GM19025 (cell line): ENCODE measurements at regions not wholly inside any gene's neighbourhood (a gene's known extent, or its start where the extent isn't known, plus 50 kb on each side); places are given as distances from the start of the nearest gene placed in this dataset.

Experiments
- ATAC-seq: cut with Tn5 transposase; IDR thresholded peaks from one replicate; pipeline ENCODE4 v1.9.1; 2021; ENCODE audit warnings: mild to moderate bottlenecking, low read depth, moderate library complexity; ENCODE audit not compliant: unreplicated experiment

DNA sequence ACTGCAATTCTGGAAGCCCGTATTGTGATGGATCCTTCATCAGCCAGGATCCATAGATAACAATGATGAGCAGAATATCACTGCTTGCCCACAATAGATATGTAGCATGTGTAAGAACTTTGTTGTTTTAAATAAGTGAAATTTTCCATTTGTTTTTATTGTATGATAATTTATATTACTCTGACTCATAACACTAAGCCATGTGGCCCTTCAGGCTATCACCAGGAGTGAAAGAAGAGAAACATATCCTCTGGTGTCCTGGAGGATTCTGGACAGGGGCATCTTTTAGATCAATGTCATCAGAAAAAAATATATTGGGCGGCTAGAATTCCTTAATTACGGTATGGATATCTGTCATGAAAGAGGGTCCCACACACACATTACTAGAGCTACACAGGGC, 167.5 kb downstream of the SLC6A15 start:
- ATAC-seq = no peak

DNA sequence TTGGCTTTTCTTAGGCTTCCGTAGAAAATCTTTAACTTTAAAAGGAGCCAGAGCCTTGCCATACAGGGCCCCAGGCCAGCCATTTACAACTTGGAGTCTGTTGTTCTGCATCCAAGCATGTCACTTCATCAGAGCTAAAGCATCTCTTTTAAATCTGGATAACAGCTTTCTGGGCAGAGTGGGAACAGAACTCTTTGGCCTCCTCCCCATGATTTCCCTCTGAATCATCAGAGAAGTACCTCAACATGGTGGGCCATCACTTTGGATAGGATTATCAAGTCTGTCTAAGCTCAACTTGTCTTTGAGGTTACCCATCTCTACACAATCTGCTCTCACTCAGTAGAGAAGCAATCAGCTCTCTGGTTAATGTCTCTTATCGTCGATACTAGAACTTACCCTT, 170.9 kb downstream of the SLC6A15 start:
- ATAC-seq = no peak

DNA sequence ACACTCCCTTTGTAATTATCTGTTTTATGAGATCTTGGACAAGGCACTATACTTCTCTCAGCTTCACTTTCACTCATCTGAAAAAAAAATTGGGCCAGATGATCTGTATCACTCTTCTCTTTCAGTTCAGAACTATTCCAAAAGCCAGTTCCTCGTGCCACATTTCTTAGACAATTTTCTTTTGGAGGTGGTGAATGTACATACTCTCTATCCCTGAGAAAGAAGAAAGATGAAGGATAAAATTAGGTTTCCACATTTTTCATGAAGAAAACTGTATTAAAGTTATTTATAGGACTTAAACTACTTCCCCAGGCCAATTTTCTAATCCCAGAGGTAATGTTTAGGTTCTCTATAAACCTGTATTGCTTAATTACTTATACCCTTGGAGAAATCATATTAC, 171.6 kb downstream of the SLC6A15 start:
- no peak for ATAC-seq

DNA sequence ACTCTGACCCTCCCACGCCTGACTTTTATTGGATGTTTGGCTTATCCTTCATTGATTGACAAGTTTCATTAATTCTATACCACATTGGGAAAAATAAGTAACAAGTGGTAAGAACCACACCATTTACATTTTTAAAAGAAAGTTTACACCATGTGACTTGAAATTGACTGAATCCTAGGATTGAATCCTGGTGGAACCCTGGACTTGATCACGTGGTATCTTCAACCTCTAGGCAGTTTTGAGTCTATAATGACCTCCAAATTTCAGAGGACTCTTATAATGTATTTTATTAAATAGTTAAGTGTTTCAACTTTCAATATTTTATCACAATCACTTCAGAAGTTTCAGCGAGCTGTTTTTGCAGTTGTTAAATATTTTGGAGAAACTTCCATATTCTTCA, 172.0 kb downstream of the SLC6A15 start:
- no peak for ATAC-seq

DNA sequence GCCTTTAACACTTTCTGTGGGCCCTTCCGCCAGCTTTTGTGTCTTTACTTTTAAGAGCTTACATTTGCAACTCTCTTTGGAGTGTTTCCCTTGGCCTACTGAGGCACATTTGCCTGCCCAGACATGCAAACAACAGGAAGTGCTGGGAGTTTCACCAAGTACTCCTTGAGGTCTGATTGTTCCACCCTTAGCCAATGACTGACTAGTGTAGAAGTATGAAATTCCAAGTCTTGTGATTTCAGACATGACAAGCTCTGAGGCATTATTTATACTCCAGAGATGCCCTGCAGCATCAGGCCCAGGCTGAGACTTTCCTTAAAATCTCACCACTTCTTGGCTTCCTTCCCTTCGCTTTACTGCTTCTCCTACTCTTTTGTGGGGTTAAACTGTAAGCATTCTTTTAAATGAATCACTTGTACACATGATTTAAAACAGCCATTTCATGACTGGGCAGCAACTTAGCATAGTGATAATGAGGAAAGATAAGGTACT, 174.1 kb downstream of the SLC6A15 start:
- no peak for ATAC-seq

DNA sequence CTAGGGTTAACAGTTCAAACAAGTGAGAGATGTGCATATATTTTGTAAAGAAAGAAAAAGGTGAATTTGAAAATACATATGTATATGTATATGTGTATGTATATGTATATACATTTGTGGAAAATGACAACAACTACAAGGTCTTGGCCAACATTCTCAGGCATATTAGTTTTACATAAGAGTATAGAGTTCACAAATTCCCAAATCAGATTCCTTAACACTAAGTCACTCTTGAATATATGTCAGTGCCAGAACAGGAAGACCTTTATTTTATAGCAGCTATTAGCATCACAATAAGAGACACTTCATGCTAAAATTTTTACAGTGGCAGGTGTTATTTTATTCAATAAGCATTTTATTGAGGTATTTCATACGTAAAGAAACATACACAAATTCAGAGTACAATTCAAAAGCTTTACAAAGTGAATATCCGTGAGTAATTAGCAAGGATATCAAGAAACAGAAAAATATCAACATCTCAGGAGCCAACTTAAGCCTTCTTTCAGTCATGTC, 179.7 kb downstream of the SLC6A15 start:
- ATAC-seq = no peak

DNA sequence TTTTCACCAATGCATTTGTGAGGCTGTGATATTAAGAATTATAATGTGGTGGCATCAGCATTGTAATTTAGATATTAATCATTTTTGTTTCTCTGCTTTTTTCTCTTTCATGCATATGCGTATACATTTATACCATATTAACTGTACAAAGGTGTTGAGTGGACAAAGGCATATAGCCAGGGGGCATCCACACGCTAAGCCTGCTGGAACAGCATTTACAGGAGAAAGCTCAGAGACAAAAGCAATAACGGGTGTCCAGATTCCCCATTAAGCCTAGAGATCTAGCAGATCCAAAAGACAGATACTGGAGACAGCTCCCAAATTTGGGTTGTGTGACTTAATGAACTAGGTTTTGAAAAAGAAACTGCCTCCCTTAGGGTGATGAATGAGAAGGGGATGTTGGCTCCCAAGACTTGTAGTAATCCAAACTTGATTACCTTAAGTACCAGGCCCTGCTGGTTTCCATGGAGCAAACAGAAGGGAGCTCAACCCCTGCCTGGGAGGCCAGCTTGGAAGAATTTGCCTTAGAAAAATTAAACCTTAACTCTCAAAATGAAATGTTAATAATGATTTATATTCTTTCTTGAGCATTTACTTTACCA, 181.9 kb downstream of the SLC6A15 start:
- ATAC-seq = no peak

DNA sequence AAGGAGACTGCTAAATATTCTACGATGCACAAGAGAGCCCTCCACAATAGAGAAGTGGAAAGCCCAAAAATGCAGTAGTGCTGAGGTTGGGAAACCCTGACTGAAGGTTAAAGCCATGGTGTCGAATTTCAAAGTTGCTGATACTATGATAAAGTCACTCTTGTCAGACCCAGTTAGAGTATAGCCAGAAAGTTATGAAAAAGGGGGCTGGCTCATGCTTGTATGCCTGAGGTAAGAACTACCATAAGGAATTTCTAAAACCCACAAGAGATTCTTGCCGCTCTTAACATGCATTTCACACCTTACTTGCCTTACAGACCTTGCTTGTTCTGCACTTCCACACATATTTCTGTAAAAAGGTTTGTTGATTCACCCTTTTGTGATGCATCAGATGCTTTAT, 184.6 kb downstream of the SLC6A15 start:
- no peak for ATAC-seq

DNA sequence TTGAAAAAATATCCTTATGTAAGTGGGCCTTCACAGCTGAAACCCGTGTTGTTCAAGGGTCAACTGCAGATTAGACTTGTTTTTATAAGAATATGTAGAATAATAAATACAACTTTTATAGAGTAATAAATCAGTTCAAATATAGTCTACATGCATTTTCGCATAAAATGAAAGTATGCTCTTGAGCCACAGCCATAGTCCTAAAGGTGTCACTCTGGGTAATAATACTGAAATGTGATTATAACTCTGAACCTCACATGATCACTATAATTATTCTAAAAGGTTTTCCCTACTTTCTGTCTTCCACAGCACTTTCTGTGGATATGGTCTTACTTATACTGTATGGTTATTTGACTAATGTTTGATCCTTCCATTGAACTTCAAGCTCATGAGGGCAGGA, 185.8 kb downstream of the SLC6A15 start:
- ATAC-seq = no peak

DNA sequence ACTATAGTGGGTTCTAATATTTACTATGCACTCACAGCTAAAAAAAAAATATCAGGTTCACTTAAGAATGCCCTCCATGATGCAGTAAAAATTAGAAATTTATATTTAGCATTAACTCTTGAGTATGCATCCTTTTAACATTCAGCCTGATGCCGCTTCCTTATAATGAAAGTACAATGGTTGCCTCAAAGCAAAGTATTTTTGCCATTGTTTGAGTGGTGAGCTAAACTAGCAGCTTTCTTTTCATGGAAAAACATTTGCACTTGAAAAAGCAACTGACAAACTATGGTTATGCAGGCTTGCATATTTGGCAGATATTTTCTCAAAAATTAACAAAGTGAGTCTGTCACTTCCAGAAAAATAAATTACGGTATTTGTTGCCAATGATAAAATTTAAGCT, 188.6 kb downstream of the SLC6A15 start:
- no peak for ATAC-seq

DNA sequence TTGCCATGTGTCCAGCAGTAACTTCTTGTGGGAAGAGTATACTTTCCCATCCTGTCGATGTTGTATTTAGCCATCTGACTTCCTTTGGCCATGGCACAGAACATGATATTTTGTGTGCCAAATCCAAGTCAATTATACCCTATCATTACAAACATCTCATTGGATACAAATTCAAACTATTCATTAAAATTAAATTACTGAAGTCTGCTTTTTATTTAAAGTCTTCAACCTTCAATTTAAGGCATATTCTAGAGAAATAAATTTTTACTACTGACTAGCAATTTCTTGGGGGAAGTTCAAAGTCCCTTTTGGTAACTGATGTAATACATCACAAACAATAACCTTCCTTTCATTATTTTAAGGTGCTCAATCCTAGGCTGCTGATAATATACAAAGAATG, 192.6 kb downstream of the SLC6A15 start:
- ATAC-seq = no peak

DNA sequence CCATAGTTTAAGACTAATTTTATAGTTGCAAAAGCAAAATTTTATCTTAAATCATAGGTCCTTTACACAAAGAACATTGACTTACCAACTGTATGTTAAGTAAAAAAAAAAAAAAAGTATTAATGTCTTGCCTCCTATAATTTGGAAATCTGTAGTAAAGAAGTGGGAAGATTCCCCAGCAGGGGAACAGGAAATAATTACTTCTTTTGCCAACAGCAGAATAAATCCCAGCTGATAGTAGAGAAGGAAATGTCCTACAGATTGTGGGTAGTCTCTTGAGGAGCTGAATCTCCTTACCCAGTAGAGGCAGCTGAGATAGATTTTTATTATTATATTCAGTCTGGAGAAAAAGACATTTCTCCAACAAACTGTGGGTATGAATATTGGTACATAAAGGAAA, 193.7 kb downstream of the SLC6A15 start:
- ATAC-seq = no peak

DNA sequence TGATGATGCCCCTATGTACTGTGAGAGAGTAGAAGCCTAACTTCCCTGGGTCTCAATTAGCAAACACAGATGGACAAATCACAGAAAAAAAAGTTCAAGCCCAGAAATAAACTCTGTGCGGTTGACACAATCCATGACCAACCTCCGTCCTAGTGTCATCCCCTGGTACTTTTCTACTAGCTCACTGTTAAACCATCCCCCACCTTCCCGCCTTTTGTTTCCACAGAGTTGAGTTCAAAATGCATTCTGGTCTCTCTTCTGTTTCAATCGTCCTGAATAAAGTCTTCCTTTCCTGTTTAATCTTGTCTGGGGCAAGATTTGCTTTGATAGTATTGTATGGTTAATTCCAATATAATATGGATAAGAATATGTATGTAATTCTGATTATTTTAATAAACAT, 199.9 kb downstream of the SLC6A15 start:
- no peak for ATAC-seq

DNA sequence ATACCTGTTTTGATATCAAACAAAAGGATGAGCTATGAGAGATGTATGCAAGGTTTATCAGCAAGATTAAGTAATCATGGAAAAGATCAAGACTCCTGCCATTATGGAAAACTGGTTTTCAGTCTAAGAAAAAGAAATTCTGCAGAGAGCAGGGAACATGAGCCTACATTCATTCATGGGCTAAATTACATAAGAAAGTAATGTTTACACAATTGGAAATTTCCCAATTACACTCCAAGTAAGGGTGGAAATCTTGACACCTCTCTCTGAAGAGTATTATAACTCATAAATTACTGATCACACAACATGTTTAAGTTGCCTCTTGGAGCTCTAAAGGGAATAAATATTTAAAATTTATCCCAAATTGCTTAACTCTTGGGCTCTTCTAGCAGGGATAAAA, 206.2 kb downstream of the SLC6A15 start:
- no peak for ATAC-seq

DNA sequence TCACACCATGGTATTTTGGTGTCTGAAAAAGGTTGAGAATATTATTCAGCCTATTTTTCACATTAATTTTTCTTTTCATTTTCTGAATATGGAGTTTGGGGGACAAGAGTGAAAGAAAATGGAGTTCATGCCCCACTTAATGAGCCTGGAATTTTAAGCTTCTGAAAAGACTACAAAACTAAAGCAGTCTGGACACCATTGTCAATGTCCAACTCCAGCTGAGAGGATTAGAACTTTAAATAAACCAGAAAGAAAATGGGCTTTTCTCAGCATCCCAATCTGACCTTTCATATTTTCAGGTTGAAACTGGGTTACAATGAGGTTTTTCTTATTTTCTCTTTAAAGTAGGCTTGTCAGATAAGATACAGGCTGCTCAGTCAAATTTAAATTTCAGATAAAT, 207.7 kb downstream of the SLC6A15 start:
- no peak for ATAC-seq

DNA sequence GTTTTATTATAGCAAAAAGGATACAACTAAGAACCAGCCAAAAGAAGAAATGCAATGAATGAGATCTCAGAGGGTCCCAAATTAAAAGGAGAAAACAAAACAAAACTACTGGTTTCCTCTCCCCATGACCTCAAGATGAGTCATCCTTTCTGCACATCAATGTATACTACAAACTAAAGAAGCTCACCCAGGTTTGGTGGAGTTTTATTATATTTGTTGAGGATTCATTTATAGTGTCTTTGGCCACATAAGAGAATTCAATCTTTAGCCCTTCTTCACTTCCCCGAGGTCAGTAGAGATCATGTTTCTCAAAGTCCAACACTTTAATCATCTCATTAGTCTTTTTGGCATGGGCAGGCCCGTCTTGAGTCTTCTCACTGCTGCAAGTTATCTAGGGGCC, 210.6 kb downstream of the SLC6A15 start:
- no peak for ATAC-seq

DNA sequence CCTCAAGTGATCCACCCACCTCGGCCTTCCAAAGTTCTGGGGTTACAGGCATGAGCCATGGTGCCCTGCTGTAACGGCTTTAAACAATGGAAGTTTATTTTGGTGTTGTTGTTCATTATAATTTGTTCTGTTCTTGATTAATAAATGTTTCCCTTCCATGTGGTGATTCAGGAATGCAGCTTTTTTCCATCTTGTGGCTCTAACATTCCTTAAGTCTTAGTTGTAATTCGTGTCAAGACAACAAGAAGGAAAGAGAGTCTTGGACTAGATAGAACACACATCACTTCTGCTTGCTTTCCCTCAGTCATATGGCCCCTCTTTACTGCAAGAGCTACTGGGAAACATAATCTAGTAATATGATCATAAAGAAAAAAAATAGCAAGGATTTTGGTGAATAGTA, 211.6 kb downstream of the SLC6A15 start:
- ATAC-seq = no peak

DNA sequence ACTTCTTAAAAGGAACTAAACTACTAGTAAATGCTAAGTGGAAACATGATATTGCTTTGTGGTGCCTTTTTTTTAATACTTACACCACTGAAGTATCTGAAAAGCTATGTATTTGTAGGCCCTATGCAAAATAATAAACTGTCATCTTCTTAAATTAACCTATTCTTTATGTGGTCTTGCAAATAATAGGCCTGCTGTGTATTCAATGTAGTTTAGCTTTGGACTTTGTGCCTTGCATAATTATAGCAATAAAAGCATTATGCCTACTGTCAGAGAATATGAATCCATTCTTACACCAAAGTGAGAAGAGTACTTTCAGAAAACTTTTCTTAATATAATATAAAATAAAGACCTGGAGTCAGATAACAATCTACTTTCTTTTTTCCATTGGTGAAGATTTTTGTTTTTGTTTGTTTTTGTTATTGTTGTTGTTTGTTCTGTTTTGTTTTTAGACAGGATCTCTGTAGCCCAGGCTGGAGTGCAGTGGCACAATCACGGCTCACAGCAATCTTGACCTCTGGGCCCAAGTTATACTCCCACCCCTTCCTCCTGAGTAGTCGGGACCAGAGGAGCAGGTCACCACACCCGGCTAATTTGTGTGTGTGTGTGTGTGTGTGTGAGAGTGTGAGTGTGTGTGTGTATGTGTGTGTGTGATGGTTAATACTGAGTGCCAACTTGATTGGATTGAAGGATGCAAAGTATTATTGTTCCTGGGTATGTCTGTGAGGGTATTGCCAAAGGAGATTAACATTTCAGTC, 213.8 kb downstream of the SLC6A15 start:
- no peak for ATAC-seq

DNA sequence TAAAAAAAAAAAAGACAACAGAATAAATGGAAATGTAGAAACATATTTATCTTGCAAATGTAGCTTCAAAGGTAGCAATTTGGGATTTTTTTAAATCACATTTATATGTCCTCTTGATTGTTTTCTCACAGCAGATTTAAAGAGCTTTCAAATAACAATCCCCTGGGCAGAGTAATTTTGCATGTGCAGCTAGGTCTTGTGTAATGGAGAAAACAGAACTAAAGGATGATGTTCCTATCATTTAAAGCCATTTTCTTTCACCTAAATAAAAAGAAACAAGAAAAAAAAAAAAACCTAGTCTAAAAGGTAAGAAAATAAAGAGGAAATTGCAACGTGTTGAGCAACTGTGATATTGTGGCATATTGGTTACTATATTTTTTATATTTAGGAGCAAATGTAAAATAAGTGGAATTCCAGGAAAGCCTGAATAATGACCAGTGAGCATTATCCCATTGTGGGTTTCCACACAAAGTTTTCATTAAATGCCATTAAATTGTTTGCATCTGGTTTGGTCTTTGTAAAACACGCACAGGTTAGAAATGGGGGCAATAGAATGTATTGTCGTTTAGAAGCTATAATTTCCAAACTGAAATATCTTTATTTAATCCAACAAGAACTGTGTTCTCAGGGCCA, 215.6 kb downstream of the SLC6A15 start:
- no peak for ATAC-seq

DNA sequence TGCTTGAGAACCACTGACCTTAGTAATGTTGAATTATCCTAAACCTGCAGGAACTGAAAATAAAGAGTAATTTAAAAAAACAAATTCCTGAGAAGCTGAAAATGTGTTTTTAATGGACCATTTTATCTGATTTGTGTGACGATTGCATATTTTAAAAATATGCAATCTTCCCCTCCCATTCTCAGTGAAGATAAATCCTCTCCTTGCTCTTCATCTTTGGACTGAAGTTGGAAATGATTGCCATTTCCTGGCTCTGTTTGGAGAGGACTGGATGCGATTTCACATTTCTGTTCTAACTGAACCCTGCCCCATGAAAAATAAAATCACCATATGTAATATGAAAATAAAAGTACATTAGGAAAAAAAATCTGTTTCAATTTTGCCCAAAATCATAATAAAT, 216.3 kb downstream of the SLC6A15 start:
- no peak for ATAC-seq

DNA sequence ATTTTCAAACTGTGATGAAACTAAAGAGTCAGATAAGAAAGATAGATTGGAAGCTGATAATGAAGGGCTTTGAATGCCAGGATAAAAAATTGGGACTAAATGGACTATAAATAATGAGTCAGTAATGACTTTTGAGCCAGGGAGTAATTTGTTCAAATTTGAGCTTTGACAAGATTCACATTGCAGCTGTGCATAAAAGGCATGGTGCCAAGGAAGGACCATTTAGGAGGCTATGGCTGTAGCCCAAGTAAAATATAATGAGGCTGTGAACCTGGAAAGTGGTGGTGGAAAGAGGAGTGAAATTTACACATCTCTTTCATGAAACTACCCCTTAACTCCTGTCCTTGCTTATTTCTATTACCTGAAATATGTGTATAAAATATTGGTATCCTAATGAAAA, 218.5 kb downstream of the SLC6A15 start:
- no peak for ATAC-seq

DNA sequence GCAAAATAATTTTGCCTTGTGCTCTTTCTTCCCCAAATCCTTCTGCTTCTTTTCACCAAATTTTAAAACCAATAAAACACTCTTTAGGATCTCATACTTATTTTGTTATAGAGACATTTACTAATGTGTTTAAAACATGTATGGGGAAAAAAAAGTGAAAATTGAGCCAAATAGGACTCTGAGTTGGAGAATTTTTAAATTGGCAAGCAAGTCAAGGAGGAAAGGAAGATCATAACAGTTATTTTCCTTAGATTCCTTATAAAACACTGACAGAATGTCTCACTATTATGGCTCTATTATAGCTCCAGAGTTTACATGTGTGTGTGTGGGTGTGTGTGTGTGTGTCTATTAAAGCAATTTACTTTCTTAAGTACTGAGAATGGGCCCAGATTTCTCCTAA, 220.5 kb downstream of the SLC6A15 start:
- ATAC-seq = no peak
